IMR-90 (cell line): ENCODE measurements at regions not wholly inside any gene's neighbourhood (a gene's known extent, or its start where the extent isn't known, plus 50 kb on each side); places are given as distances from the start of the nearest gene placed in this dataset.

Source experiments
- ATAC-seq: fragments of 200-7000 bp; cut with Tn5 transposase; 2 replicates; pipeline ENCODE4 v1.9.1; 2020; ENCODE audit warnings: low read depth, mild to moderate bottlenecking, moderate library complexity
- BruUV-seq: library from RNA; stranded (reverse); fragments of 400-500 nt; replicated peaks from 2 replicates; lab custom pipeline; 2021; lab: Mats Ljungman, UMichigan
- CTCF ChIA-PET: fragments of 300-600 bp; formaldehyde crosslinking; extraction: SDS; loops from one replicate; lab custom pipeline; 2021; ENCODE audit warnings: antibody characterized with exemption; lab: Yijun Ruan, JAX
- POLR2A ChIA-PET: fragments of 300-600 bp; sonication (Branson Sonifier 250); formaldehyde crosslinking; loops from one replicate; lab custom pipeline; 2022; ENCODE audit warnings: antibody characterized with exemption; ENCODE audit not compliant: unreplicated experiment; lab: Charles Lee
- DNase-seq: peaks from one replicate; pipeline ENCODE4 v3.0.0; 2013
- H2AFZ ChIP-seq: replicated peaks from 2 replicates; pipeline ENCODE3; 2013; ENCODE audit warnings: low read length, mild to moderate bottlenecking; ENCODE audit not compliant: poor library complexity
- H2AK5ac ChIP-seq: 2 replicates; pipeline ENCODE4 v1.6.1; 2013; ENCODE audit warnings: low read depth, low read length, inconsistent platforms
- H2AK9ac ChIP-seq: replicated peaks from 2 replicates; pipeline ENCODE3; 2013; ENCODE audit warnings: mild to moderate bottlenecking, low read depth, low read length, moderate library complexity; ENCODE audit not compliant: poor library complexity
- H2BK120ac ChIP-seq: 2 replicates; pipeline ENCODE4 v1.6.1; 2013; ENCODE audit warnings: low read depth, low read length, inconsistent platforms
- H2BK15ac ChIP-seq: 3 replicates; pipeline ENCODE4 v1.6.1; 2013; ENCODE audit warnings: low read depth, low read length, inconsistent platforms
- H2BK20ac ChIP-seq: 2 replicates; pipeline ENCODE4 v1.6.1; 2013; ENCODE audit warnings: low read depth, mild to moderate bottlenecking, inconsistent platforms, low read length, moderate library complexity
- H2BK5ac ChIP-seq: 2 replicates; pipeline ENCODE4 v1.6.1; 2013; ENCODE audit warnings: mild to moderate bottlenecking, low read depth, low read length, inconsistent platforms; ENCODE audit not compliant: poor library complexity, severe bottlenecking
- H3K14ac ChIP-seq: replicated peaks from 2 replicates; pipeline ENCODE4 v1.6.1; 2013; ENCODE audit warnings: low read depth, low read length, inconsistent platforms
- H3K18ac ChIP-seq: 2 replicates; pipeline ENCODE4 v1.6.1; 2013; ENCODE audit warnings: low read depth, low read length, control low read depth
- H3K23ac ChIP-seq: 2 replicates; pipeline ENCODE4 v1.6.1; 2013; ENCODE audit warnings: low read depth, low read length, inconsistent platforms
- H3K27ac ChIP-seq: 2 replicates; pipeline ENCODE4 v1.5.1; 2013; ENCODE audit warnings: mild to moderate bottlenecking, control low read depth, low read length; ENCODE audit not compliant: insufficient read depth
- H3K27me3 ChIP-seq: 2 replicates; pipeline ENCODE4 v1.6.1; 2013; ENCODE audit warnings: low read length; ENCODE audit not compliant: control insufficient read depth, insufficient read depth
- H3K36me3 ChIP-seq: 2 replicates; pipeline ENCODE4 v1.6.1; 2013; ENCODE audit warnings: low read length, mixed read lengths; ENCODE audit not compliant: control insufficient read depth, insufficient read depth
- H3K4ac ChIP-seq: 2 replicates; pipeline ENCODE4 v1.6.1; 2013; ENCODE audit warnings: low read depth, low read length, inconsistent platforms
- H3K4me1 ChIP-seq: 2 replicates; pipeline ENCODE4 v1.6.1; 2013; ENCODE audit warnings: low read length, mixed read lengths; ENCODE audit not compliant: control insufficient read depth, insufficient read depth
- H3K4me2 ChIP-seq: 2 replicates; pipeline ENCODE4 v1.6.1; 2013; ENCODE audit warnings: low read depth, mild to moderate bottlenecking, control low read depth, low read length, moderate library complexity
- H3K4me3 ChIP-seq: 2 replicates; pipeline ENCODE4 v1.5.1; 2013; ENCODE audit warnings: low read depth, mild to moderate bottlenecking, control low read depth, low read length, moderate library complexity; ENCODE audit not compliant: insufficient read depth
- H3K56ac ChIP-seq: 2 replicates; pipeline ENCODE4 v1.6.1; 2013; ENCODE audit warnings: low read length, inconsistent platforms; ENCODE audit not compliant: insufficient read depth; ENCODE audit errors: extremely low read depth
- H3K79me1 ChIP-seq, 2 experiments: 2 replicates each; pipeline ENCODE4 v1.6.1; 2013; ENCODE audit warnings: low read length in 2 of 2, inconsistent platforms in 1 of 2, low read depth in 1 of 2
- H3K9ac ChIP-seq: 2 replicates; pipeline ENCODE4 v1.6.1; 2013; ENCODE audit warnings: low read depth, low read length, control low read depth
- H3K9me1 ChIP-seq: 2 replicates; pipeline ENCODE4 v1.6.1; 2013; ENCODE audit warnings: low read length, inconsistent platforms; ENCODE audit not compliant: insufficient read depth
- H3K9me3 ChIP-seq: 2 replicates; pipeline ENCODE4 v1.6.1; 2013; ENCODE audit warnings: low read length; ENCODE audit not compliant: control insufficient read depth, insufficient read depth
- H4K20me1 ChIP-seq: 2 replicates; pipeline ENCODE4 v1.6.1; 2013; ENCODE audit warnings: low read length, inconsistent platforms; ENCODE audit not compliant: insufficient read depth
- H4K5ac ChIP-seq: 2 replicates; pipeline ENCODE4 v1.6.1; 2013; ENCODE audit warnings: mild to moderate bottlenecking, low read depth, low read length, control low read depth
- H4K8ac ChIP-seq, 2 experiments: 2 replicates each; pipeline ENCODE4 v1.6.1; 2013; ENCODE audit warnings: low read depth in 2 of 2, low read length in 2 of 2, control low read depth in 1 of 2, inconsistent platforms in 1 of 2
- H4K91ac ChIP-seq: 2 replicates; pipeline ENCODE4 v1.6.1; 2013; ENCODE audit warnings: low read depth, low read length, inconsistent platforms; ENCODE audit not compliant: insufficient read depth
- BHLHE40 ChIP-seq: fragments of 150-350 bp; IDR thresholded peaks from 2 replicates; pipeline ENCODE4 v1.6.1; 2016; ENCODE audit warnings: mild to moderate bottlenecking, low read depth, low read length
- MAZ ChIP-seq: IDR thresholded peaks from 2 replicates; pipeline ENCODE4 v1.6.1; 2012; ENCODE audit warnings: low read depth, mild to moderate bottlenecking, low read length, improper control_type of control experiment, moderate library complexity, borderline replicate concordance
- MXI1 ChIP-seq: IDR thresholded peaks from 2 replicates; pipeline ENCODE4 v1.6.1; 2012; ENCODE audit warnings: low read depth, mild to moderate bottlenecking, low read length, moderate library complexity, borderline replicate concordance
- WGBS, 2 experiments: methylation state at CpG; one replicate each; pipeline versions ENCODE4 v1.1.5 to v1.1.7; 2013; ENCODE audit warnings: missing lambda C conversion rate in 2 of 2; ENCODE audit not compliant: insufficient read length in 1 of 2; ENCODE audit errors: extremely low coverage in 2 of 2; 5-methylcytosine and 5-hydroxymethylcytosine counted together
- dilution Hi-C: fragments of 300-500 bp; cut with HindIII; formaldehyde crosslinking; loops from one replicate; pipeline ENCODE4 v1.14.3; 2018; ENCODE audit warnings: low sequenced_read_pairs; ENCODE audit not compliant: unreplicated experiment
- in situ Hi-C: fragments of 300-500 bp; cut with MboI; formaldehyde crosslinking; loops from 3 replicates; pipeline ENCODE4 v1.14.3; 2019; ENCODE audit warnings: low sequenced_read_pairs, inconsistent platforms, mixed read lengths
- intact Hi-C: fragments of 100-400 bp; cut with micrococcal nuclease; formaldehyde crosslinking; loops from 2 replicates; pipeline ENCODE4 v1.10.0; 2022
- TF ChIP-seq, protein P1 (sequence below): conservative IDR thresholded peaks from 2 replicates; pipeline ENCODE4 v1.5.1; 2012; ENCODE audit warnings: mild to moderate bottlenecking, low read depth, low read length, improper control_type of control experiment

DNA sequence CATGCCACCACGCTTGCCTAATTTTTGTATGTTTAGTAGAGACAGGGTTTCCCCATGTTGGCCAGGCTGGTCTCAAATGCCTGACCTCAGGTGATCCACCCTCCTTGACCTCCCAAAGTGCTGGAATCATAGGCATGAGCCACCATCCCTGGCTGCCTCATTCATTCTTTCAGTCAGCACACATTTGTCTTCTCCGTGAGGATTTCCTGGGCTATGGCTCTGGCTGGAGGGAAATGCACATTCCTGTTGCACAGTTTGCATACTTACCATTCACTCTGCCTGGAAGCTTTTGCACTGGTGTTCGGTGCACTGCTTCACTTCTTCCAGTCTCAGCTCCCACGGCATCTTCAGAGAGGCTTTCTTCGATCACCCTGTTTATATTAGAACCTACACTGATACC, 267.8 kb downstream of the STIM2 start:
- H2BK15ac ChIP-seq: no peak overlapping the region
- ChIA-PET POLR2A (no interaction called here), CTCF (no interaction called here)
- DNase-seq (no peak), ATAC-seq (no peak)
- intact Hi-C loops: no loop called here
- BruUV-seq: no TSS peak
- H4K5ac ChIP-seq: no peak overlapping the region
- no peak for TF ChIP-seq MAZ
- TF ChIP-seq MXI1: no peak
- TF ChIP-seq, protein P1, sequence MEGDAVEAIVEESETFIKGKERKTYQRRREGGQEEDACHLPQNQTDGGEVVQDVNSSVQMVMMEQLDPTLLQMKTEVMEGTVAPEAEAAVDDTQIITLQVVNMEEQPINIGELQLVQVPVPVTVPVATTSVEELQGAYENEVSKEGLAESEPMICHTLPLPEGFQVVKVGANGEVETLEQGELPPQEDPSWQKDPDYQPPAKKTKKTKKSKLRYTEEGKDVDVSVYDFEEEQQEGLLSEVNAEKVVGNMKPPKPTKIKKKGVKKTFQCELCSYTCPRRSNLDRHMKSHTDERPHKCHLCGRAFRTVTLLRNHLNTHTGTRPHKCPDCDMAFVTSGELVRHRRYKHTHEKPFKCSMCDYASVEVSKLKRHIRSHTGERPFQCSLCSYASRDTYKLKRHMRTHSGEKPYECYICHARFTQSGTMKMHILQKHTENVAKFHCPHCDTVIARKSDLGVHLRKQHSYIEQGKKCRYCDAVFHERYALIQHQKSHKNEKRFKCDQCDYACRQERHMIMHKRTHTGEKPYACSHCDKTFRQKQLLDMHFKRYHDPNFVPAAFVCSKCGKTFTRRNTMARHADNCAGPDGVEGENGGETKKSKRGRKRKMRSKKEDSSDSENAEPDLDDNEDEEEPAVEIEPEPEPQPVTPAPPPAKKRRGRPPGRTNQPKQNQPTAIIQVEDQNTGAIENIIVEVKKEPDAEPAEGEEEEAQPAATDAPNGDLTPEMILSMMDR: no peak
- no peak for TF ChIP-seq BHLHE40
- no peak overlapping the region for H3K18ac ChIP-seq
- H2BK5ac ChIP-seq: no peak overlapping the region
- no peak overlapping the region for H4K8ac ChIP-seq
- H2BK120ac ChIP-seq: no peak overlapping the region
- H3K79me1 ChIP-seq: no peaks in the 10 kb centered on the region
- H3K4ac ChIP-seq: no peak overlapping the region
- H3K4me3 ChIP-seq: no peak overlapping the region
- no peak overlapping the region for H3K56ac ChIP-seq
- H3K4me2 ChIP-seq: no peak overlapping the region
- H3K9ac ChIP-seq: no peak overlapping the region
- no peak overlapping the region for H3K23ac ChIP-seq
- no peaks in the 10 kb centered on the region for H3K9me3 ChIP-seq
- in situ Hi-C loops: no loop called here
- H4K20me1 ChIP-seq: no peaks in the 10 kb centered on the region
- no peak overlapping the region for H2AFZ ChIP-seq
- H3K36me3 ChIP-seq: no peaks in the 10 kb centered on the region
- no peak overlapping the region for H2AK5ac ChIP-seq
- dilution Hi-C loops: no loop called here
- no peak overlapping the region for H3K14ac ChIP-seq
- no peaks in the 10 kb centered on the region for H3K27me3 ChIP-seq
- 40% methylated on average over 1 of the region's 5 CpGs; no CpG with 5 or more reads in 1 of the 2 experiments for WGBS, 2 experiments
- no peak overlapping the region for H3K27ac ChIP-seq
- H3K4me1 ChIP-seq: no peaks in the 10 kb centered on the region
- H4K91ac ChIP-seq: no peak overlapping the region
- no peak overlapping the region for H2BK20ac ChIP-seq
- H2AK9ac ChIP-seq: no peak overlapping the region
- H3K9me1 ChIP-seq: no peaks in the 10 kb centered on the region
